Nucleus accumbens (tissue), 56 donors: ENCODE measurements at regions not wholly inside any gene's neighbourhood (a gene's known extent, or its start where the extent isn't known, plus 50 kb on each side); places are given as distances from the start of the nearest gene placed in this dataset.
"Not testable (repeated sequence)": the region's sequence is repeated elsewhere in the genome, so short reads cannot be mapped to it uniquely, and the experiment has no call there.

ENCODE experiments used
- DNase-seq, 56 donors: peaks; one replicate each; lab custom pipeline; 2025; lab: John Stamatoyannopoulos, UW

DNA sequence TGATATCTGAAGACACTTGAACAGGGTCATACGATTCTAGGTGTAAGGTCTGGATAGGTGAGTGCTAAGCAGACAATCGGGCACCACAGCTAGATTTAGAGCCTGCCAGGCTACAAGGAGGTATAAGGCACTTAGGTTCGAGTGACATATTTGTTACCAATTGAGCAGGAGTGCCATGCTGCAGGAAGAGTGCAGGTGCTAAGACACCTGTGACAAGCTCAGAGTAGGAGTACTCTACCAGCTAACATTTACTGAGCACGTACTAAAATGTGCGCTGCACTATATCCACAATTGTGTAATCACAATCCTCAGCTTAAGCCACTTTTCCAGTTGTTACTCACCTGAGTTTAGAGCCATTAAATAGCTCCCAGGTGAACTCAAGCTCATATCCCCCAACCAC, 227.8 kb upstream of the MOCS1 start:
- no peak for DNase-seq

DNA sequence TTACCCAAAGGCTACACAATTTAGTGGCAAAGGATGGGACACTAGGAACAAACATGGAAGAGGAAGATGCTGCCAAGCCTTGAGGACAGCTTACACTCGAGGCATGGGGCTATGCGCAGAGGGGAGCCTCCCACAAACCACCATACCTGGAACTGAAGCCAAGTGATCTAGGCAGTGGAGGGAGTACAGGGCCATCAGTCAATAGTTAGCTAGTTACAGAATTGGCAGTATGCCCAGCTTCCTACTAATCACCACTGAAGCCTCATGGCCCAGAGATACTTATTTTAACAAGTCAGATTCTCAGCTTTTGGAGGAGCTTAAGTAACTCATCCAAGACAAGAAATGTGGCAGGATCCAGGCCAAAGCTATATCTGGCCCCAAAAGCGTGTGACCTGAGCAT, 226.6 kb upstream of the MOCS1 start:
- DNase-seq: no peak

GRCh38 chr6:40159865-40160264, 225.6 kb upstream of the MOCS1 start:
- no peak for DNase-seq

DNA sequence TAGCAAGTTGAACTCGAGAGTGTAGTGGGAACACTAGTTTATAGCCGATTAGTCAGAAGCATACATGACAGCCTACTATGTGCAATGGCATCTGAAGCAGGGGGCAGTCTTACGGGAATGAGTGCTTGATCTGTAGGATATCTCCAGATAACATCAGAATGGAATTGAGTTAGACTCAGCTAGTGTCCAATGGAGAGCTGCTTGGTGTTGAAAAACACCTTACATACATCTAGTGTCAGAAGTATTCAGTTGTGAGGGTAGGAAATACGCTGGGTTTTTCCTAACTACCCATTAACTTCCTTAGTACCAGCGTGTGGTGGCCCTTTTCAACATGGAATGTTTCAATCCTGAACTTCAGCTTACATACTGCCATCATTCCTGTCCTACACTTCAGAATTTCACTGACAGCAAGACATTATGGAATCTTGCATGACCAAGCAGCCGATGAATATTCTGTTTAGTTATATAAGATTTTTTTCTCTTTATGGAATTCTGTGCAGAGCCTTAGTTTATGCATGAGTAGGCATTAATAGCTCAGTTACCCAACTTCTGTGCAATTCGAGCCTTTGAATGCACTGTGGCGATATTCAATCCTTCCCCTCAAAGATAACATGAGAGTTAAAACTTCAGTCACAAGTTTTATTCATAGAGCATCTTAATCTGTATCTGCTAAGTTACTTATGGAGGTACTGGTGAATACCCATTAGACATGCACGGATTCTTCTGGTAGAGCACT, 218.6 kb upstream of the MOCS1 start:
- no peak for DNase-seq

DNA sequence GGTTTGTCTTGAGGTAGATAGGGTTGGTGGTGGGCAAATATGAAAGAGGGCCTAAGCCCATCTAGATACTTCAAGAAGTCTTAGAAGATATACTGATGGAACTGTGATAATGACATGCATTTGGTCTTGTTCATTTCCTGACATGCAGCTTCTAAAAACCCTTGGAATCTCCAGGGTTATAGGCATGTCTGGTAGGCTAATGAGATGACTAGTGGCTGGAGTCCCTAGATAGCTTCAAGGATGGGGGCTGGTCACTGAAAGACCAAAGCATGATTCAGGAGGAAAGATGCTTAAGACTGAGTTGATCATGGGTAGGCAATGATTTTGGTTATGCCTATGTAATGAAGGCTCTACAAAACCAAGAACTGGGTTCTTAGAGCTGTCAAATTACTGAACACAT, 217.9 kb upstream of the MOCS1 start:
- DNase-seq: no peak

DNA sequence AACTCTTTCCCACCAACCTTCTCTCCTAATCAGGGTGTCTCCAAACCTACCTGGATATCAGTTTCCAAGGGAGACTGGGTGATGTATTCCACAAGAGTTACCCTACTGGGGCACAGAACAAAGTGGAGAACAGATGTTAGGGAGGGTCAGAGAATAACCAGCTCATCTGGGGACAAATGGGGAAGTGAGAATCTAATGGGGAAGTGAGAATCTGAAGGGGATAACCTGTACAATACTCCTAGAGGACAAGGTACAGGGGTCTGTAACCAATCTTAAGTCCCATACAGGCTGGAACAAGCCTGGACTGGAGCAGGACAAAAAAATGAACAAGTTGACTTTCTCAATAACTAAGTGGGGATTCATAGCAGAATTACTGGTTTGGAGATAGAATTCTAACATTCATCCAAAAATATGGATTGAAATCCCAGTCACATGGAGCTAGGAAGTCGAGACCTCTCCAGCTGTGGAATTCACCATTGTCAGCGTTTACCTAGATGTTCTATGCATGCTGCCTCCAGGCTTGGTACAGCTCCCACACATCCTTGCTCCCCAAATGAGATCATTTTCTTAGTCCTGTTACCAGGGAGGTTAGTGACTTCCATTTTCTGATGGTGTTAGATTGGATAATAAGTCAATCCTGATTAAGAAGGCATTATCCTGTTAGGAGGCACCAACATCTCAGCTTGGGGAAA, 214.8 kb upstream of the MOCS1 start:
- no peak for DNase-seq

DNA sequence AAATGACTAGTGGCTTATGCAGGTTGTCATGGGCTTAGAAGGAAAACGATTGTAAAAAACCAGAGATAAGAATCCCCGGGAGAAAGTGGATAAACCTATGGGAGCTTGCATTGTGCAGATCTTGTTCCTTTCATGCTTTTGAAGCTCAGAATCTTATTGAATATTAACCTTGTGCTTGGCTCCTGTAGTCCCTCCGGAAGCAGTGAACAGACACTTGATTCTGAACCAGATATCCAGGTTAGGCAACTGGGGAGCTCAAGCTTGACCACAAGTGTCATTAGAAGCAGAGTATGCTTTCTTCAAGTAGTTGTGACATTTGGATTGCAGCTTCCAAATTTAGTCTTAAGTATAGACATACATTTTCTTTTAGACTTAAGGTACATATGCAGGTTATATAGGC, 212.6 kb upstream of the MOCS1 start:
- no peak for DNase-seq

DNA sequence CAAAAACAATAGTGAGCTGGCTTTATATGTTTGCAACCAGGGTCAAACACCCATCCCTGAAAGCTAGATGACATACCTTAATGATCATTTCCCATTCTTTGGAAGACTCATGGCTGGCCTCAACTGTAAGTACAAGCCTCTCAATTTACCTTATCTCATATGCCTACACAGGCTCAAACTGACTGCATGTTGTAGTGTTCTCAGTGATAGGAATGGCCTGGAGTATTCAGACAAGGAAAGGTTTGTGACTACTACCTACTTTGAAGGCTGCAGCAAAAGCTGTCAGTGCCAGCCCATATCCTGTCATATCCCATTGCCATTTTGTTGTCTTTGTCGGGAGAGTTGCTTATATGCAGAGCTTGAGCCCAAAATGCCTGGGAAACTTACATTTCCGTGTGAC, 205.2 kb upstream of the MOCS1 start:
- no peak for DNase-seq

- no peak for DNase-seq
These were observed 204.0 kb upstream of the MOCS1 start for GRCh38 chr6:40138273-40138720.

- no peak for DNase-seq
These were observed 201.3 kb upstream of the MOCS1 start for GRCh38 chr6:40135491-40136072.

DNA sequence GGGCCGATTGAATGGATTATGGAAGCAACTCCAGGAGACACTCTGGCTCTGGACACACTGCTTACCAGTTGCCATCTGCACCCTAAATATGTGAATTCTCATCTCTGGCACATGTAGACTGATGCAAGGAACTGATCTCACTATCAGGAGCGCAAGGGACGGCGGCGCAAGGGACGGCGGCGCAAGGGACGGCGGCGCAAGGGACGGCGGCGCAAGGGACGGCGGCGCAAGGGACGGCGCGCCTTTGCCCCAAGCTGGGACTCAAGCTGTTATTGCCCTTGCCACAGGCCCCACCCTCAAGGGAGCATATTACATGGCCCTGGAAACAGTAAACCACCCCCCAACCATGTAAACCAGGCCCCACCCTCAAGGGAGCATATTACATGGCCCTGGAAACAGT, 199.7 kb upstream of the MOCS1 start:
- DNase-seq: not testable (repeated sequence)

GRCh38 chr6:40131675-40132074, 197.4 kb upstream of the MOCS1 start:
- DNase-seq: no peak

DNA sequence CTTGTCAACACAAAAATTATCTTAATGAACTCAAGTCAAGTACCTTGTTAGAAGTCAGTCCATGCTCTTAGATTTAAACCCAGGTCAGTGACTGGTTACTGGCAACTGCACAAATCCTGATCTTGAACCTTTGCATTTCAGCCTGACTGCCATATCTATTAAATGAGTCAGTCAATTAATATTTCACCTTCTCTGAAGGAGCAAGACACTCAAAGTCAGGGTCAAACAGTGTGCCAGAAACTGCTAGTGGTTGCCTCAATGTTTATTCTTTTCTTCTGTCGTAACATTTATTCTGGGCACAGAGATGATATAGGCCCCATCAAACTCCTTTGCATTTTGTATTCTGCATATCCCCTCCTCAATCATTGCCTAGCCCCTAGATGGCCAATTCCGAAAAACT, 193.9 kb upstream of the MOCS1 start:
- DNase-seq: no peak

DNA sequence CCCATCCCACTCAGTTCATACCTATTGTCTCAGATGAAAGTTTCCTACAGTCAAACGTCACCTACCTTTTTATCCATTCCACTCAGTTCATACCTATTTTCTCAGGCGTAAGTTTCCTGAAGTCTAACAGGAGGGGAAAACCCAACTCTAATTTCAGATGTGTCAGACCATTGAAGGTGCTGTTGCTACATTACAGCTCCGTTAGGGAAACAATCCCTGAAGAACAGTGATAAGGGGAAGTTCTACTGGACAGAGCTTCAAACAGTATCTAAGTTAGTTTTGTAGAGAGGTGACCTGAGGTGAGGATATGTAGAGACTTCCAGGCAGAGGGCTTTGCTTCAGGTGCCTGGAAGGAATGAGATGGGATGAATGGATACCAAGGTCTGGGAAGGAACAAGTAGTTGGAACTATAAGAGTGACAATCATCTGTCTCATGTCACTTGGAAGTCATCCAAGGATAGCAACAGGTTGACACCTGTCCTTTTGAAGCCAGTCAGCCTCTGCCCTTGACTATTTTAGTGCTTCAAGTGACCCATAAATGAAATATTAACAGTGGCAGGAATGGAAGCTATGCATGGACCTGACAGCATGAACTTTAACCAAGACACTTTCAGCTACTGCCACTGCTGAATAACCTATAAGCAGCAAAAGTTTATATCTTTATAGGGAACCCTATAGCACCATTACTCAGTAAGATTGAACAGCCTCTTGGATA, 191.6 kb upstream of the MOCS1 start:
- no peak for DNase-seq

DNA sequence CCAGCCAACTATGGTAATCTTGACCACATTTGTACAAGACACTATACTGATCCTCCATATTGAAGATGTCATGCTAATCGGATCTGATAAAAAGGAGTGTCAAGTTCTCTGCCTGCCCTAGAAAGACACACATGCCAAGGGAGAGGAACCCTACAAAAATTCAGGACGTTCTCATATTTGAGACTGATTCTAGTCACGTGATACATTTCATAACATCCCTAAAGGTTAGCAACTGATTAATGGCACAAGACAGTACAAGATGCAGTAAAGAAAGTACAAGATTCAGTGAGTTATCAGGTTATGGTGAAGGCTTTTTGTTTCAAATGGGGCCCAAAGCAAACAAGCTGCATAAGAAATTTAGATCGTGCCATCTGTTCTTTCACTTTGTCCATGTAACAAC, 190.7 kb upstream of the MOCS1 start:
- DNase-seq: no peak

- no peak for DNase-seq
These were observed 182.6 kb upstream of the MOCS1 start for GRCh38 chr6:40116832-40117231.

- DNase-seq: no peak
These were observed 178.1 kb upstream of the MOCS1 start for GRCh38 chr6:40112350-40112749.

- DNase-seq: no peak
These were observed 174.5 kb upstream of the MOCS1 start for GRCh38 chr6:40108736-40109135.

- no peak for DNase-seq
These were observed 172.6 kb upstream of the MOCS1 start for GRCh38 chr6:40106840-40107239.

- DNase-seq: no peak
These were observed 164.5 kb upstream of the MOCS1 start for GRCh38 chr6:40098774-40099173.

DNA sequence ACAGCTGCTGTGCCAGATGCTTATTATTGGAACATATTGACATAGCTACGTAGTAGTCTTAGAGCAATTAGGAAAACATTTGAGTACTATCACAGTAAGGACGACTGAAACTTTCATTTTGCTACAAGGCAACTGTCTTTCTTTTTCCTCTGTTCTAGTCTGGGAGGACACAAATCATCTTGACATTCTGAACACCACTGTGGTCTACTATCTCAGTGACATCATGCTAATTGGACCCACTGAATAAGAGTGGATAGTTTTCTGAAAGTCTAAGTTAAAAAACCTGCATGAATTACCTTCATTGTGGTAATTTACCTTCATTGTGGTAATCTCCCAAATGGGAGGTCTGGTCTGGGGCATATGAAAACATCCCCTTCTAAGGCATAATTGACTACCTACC, 163.3 kb upstream of the MOCS1 start:
- DNase-seq: no peak
